ENCODE measurements at regions not wholly inside any gene's neighbourhood (a gene's known extent, or its start where the extent isn't known, plus 50 kb on each side); places are given as distances from the start of the nearest gene placed in this dataset.

DNA sequence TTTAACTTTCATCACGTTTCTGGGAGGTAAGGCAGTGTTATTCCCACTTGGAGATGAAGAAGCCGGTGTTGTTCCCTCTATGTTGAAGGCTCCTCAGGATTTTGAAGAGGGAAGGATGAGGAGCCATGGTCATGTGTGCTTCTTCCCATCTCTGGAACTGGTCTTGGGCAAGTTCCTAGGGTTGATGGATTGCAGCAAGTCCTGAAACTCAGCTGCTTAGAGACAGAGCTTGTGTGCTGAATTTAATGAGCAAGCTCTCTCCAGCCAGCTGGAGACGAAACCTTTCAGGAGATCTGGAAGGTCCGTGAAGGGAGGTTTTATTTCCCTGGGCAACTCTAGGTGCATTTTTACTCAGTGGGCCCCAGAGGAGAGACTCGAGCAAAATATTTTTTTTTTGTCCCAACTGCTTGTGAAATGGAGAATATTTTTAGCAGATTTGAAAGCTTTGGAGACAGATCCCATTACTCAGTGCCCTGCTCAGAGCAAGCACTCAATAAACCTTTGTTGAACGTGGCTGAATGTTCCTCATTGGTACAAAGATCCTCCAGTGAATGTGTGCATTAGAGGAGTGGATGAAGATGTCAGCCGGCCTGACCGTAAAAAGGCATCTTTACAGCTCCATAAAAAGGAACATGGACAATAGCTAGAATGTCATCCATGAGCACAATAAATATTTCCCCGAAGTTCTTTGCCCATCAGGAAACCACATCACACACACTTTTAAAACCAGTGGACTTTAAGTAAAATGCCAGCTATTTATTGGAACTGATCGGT lies 55.6 kb upstream of the RGMA start:
- no peak for TF ChIP-seq CTCF (conservative IDR thresholded peaks at IDR 0.05; ENCODE audit: low read length)
- no peak for TF ChIP-seq EZH2phosphoT487 (IDR thresholded peaks at IDR 0.05; ENCODE audit: borderline replicate concordance)

Measured in Loucy (cell line).